HG02571 (cell line): ENCODE measurements at regions not wholly inside any gene's neighbourhood (a gene's known extent, or its start where the extent isn't known, plus 50 kb on each side); places are given as distances from the start of the nearest gene placed in this dataset.
"Not testable (repeated sequence)": the region's sequence is repeated elsewhere in the genome, so short reads cannot be mapped to it uniquely, and the experiment has no call there.

Source experiments
- ATAC-seq: cut with Tn5 transposase; IDR thresholded peaks from one replicate; pipeline ENCODE4 v1.9.1; 2021; ENCODE audit warnings: mild to moderate bottlenecking, moderate library complexity; ENCODE audit not compliant: unreplicated experiment

DNA sequence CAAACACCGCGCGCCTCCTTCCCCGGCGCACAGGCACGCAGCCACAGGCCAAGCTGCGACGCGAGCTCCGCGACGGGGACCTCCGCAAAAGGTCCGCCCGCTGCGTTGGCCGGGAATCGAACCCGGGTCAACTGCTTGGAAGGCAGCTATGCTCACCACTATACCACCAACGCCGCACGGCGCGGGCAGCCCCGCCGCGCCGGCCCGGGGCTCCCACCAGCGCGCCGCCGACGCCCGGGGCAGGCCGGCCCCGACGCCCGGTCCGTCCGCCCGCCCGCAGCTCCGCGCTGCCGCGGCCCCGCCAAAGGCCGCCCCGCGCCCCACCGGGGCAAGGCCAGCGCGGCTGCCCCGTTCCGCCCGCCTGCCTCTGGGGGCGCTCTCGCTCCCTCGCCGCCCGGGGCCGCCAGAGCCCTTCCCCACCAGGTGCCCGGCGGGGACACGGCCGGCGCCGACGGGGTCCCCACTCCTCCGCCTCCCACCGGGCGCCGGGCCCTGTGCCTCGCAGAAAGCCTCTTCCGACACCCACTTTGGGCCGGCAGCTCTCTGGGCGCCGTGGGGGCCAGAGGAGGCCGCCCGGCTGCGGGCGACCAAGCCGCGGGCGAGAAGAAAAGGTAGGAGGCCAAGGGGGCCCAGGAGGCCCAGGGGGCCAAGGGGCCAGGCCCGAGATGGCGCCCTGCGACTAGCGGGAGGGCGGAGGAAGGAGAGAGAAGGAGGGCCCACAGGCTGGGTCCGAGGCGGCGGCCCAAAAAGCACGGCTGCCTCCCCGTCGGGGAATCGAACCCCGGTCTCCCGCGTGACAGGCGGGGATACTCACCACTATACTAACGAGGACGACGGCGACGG lies 50.2 kb upstream of the FCGR2A start:
- peak; percentile 20 for ATAC-seq

DNA sequence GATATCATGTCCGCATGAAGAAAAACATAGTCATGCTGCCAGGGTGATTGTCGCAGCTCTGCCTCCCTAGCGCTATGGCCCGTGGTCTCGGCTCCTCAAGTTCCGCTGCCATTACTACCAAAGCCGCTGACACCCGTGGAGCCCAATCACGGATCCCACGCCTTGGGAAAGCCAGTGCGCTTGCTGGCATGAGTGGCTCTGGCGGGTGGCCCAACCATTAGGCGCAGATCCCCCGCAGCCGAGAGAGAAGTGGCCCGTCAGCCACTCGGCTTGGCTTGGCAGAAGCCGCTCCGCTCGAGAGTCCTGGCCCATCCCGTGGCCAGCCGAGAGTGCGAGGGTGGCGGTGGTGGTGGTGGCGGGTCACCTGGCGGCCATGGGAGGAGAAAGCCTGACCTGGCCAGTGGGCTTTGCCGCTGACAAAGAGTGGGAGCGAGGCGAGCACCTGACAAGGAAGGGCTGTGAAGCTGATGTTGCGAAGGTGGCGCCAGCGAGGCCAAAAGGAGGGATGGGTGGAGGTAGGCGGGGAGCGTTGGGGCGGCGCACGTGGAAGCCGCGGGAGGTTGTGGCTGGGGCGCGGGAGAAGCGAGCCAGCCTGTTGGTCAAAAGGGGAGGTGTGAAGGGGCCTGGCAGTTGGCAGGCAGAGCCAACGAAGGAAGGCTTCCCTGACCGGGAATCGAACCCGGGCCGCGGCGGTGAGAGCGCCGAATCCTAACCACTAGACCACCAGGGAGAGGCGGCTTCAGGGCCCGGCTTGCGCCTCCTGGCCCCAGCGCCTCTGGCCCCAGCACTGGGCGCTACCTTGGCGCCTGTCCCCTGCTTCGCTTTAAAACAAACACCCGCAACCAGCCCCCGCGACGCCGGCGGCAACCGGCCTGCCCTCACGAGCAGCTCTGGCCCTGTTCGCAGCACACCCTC lies 51.0 kb upstream of the FCGR2A start:
- peak; percentile 60 for ATAC-seq

DNA sequence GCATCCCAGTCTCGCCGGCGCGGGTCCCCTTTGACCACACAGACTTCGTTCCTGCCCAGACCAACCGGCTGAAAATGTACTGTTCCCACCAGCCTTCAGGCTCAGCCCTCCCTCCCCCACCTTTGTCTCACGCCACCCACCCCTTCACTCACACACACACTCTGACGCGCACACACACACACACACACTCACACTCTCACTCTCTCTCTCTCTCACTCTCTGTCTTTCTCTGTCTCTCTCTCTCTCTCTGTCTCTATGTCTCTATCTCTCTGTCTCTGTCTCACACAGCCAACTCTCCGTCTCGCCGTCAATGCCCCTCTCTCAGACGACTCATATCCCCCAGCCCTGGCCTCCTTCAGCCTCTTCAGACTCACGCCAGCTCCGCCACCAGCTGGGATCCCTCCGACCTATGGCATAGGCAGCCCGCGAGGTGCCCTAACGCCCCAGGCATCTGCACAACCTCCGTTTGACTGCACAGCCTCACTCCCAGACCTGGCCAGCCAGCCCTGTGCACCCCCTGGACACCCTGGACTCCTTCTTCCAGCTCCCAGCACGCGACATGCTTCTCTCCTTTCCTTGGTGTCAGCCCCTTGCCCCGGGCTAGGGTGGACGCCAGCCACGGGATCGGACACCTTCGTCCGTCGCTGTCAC lies 53.4 kb upstream of the FCGR2A start:
- not testable (repeated sequence) for ATAC-seq

DNA sequence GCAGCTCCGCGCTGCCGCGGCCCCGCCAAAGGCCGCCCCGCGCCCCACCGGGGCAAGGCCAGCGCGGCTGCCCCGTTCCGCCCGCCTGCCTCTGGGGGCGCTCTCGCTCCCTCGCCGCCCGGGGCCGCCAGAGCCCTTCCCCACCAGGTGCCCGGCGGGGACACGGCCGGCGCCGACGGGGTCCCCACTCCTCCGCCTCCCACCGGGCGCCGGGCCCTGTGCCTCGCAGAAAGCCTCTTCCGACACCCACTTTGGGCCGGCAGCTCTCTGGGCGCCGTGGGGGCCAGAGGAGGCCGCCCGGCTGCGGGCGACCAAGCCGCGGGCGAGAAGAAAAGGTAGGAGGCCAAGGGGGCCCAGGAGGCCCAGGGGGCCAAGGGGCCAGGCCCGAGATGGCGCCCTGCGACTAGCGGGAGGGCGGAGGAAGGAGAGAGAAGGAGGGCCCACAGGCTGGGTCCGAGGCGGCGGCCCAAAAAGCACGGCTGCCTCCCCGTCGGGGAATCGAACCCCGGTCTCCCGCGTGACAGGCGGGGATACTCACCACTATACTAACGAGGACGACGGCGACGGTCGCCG lies 57.4 kb upstream of the FCGR2A start:
- ATAC-seq, result not testable (repeated sequence)

DNA sequence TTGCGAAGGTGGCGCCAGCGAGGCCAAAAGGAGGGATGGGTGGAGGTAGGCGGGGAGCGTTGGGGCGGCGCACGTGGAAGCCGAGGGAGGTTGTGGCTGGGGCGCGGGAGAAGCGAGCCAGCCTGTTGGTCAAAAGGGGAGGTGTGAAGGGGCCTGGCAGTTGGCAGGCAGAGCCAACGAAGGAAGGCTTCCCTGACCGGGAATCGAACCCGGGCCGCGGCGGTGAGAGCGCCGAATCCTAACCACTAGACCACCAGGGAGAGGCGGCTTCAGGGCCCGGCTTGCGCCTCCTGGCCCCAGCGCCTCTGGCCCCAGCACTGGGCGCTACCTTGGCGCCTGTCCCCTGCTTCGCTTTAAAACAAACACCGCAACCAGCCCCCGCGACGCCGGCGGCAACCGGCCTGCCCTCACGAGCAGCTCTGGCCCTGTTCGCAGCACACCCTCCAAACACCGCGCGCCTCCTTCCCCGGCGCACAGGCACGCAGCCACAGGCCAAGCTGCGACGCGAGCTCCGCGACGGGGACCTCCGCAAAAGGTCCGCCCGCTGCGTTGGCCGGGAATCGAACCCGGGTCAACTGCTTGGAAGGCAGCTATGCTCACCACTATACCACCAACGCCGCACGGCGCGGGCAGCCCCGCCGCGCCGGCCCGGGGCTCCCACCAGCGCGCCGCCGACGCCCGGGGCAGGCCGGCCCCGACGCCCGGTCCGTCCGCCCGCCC lies 58.1 kb upstream of the FCGR2A start:
- peak; percentile 29 for ATAC-seq

DNA sequence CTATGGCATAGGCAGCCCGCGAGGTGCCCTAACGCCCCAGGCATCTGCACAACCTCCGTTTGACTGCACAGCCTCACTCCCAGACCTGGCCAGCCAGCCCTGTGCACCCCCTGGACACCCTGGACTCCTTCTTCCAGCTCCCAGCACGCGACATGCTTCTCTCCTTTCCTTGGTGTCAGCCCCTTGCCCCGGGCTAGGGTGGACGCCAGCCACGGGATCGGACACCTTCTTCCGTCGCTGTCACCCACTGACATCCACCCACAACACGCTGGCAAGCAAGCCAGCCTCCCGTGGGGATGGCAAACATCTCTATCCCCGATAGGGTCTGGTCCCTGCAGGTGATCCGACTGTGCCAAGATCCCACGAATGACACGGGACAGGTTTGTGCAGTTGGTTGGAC lies 60.5 kb upstream of the FCGR2A start:
- not testable (repeated sequence) for ATAC-seq

DNA sequence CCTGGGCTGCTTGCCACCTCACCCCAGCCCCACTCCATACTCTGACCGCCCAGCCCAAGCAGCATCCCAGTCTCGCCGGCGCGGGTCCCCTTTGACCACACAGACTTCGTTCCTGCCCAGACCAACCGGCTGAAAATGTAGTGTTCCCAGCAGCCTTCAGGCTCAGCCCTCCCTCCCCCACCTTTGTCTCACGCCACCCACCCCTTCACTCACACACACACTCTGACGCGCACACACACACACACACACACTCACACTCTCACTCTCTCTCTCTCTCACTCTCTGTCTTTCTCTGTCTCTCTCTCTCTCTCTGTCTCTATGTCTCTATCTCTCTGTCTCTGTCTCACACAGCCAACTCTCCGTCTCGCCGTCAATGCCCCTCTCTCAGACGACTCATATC lies 61.0 kb upstream of the FCGR2A start:
- ATAC-seq, result not testable (repeated sequence)

DNA sequence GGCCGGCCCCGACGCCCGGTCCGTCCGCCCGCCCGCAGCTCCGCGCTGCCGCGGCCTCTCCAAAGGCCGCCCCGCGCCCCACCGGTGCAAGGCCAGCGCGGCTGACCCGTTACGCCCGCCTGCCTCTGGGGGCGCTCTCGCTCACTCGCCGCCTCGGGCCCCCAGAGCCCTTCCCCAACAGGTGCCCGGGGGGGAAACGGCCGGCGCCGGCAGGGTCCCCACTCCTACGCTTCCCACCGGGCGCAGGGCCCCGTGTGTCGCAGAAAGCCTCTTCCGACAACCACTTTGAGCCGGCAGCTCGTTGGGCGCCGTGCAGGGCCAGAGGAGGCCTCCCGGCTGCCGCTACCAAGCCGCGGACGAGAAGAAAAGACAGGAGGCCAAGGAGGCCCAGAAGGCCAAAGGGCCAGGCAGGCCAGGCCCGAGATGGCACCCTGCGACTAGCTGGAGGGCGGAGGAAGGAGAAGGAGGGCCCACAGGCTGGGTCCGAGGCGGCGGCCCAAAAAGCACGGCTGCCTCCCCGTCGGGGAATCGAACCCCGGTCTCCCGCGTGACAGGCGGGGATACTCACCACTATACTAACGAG lies 64.9 kb upstream of the FCGR2A start:
- no peak for ATAC-seq

DNA sequence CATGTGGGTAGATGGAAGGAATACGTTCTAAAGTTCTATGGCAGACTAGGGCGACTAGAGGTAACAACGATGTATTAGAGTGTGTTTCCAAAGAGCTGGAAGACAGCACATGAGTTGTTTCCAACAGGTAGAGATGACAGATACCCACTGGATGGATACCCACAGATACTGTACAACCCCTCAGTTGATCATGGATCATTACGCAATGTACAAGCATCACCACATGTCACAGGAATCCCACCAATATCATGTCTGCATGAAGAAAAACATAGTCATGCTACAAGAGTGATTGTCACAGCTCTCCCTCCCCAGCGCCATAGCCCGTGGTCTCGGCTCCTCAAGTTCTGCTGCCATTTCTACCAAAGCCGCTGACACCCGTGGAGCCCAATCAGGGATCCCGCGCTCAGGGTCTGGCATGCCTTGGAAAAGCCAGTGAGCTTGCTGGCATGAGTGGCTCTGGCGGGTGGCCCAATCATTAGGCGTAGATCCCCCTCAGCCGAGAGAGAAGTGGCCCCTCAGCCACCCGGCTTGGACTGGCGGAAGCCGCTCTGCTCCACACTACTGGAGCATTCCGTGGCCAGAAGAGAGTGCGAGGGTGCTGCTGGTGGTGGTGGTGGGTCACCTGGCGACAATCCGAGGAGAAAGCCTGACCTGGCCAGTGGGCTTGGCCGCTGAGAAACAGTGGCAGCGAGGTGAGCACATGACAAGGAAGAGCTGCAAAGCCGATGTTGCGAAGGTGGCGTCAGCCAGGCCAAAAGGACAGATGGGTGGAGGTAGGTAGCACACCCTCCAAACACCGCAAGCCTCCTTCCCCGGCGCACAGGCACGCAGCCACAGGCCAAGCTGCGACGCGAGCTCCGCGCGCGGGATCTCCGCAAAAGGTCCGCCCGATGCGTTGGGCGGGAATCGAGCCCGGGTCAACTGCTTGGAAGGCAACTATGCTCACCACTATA lies 65.7 kb upstream of the FCGR2A start:
- no peak for ATAC-seq

DNA sequence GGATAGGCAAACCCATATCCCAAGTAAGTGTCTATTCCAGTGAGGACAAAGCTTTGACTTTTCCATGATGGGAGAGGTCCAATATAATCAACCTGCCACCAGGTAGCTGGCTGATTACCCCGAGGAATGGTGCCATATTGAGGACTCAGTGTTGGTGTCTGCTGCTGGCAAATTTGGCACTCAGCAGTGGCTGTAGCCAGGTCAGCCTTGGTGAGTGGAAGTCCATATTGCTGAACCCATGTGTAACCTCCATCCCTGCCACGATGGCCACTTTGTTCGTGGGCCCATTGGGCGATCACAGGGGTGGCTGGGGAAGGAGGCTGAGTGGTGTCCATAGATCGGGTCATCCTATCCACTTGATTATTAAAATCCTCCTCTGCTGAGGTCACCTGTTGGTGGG lies 65.5 kb upstream of the CFAP126 start:
- not testable (repeated sequence) for ATAC-seq

DNA sequence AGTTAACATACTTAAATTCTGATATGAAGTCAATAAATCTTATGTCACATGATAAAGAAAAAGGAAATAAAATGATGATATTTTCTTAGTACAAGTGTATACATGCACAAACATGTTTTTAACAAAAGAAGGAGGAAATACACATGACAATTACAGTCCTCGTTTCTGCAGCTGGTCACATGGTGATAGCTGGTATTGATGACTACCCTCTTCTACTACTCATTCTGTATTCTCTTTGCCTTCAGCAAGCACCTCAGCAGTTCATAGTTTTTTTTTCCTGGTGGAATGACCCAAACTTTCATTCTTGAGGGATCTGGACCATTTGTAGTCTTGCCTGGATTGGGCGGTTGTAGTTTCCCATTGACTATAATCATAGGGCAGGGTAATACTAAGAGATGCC lies 64.4 kb upstream of the CFAP126 start:
- no peak for ATAC-seq

DNA sequence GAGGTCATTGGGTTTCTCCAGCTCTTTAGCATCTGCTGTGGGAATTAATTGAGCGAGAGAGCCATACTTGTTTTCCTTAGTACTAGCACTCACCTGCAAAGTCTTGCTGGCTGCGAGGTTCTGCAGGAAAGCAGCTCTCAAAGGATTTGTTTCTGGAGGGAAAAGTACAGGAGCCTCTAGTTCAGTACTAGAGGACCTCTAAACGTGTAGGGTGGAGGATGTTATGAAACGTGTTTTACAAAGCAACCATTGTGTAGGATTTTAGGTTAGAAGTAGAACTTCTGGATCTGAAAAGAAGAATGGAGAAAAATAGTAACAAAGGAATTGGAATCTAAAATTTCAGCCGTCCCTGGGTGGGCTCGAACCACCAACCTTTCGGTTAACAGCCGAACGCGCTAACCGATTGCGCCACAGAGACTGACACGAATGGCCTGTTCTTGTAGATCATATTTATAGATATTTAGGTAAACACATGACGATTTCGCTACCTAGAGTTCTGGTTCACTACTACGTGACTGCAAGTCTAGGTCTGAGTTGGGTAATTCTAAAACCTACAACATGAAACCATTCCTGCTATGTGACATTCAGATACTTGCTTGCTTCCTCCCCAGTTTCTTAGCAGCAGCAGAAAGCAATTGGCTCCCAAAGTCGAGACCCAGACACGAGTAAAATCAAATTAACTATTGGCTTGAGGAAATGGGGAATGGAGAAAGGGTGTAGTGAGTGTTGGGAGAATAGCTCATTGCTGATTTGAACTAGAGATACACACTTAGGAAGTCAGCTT lies 60.2 kb upstream of the CFAP126 start:
- no peak for ATAC-seq

DNA sequence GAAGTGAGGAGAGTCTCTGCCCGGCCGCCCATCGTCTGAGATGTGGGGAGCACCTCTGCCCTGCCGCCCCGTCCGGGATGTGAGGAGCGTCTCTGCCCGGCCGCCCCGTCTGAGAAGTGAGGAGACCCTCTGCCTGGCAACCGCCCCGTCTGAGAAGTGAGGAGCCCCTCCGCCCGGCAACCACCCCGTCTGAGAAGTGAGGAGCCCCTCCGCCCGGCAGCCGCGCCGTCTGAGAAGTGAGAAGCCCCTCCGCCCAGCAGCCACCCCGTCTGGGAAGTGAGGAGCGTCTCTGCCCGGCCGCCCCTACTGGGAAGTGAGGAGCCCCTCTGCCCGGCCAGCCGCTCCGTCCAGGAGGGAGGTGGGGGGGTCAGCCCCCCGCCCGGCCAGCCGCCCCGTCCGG lies 55.2 kb upstream of the CFAP126 start:
- ATAC-seq, result not testable (repeated sequence)

DNA sequence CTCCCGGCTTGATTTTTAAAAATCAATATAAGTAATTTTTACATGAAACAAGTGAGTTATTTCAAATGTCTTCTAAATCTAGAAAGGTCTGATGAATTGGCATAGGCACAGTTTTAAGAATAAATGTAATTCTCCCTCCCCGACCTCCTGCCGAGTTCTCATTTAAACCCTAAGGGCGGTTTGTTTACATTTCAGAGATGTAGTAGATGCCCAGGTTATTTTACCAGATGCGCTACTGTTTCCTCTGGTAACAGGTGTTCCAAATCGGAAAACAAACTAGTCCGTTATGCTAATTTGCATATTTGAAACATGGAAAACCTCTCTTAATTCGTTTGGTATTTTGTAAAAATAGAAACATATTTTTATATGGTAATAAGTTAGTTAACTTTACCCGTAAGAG lies 53.8 kb upstream of the CFAP126 start:
- ATAC-seq, result peak; percentile 15

DNA sequence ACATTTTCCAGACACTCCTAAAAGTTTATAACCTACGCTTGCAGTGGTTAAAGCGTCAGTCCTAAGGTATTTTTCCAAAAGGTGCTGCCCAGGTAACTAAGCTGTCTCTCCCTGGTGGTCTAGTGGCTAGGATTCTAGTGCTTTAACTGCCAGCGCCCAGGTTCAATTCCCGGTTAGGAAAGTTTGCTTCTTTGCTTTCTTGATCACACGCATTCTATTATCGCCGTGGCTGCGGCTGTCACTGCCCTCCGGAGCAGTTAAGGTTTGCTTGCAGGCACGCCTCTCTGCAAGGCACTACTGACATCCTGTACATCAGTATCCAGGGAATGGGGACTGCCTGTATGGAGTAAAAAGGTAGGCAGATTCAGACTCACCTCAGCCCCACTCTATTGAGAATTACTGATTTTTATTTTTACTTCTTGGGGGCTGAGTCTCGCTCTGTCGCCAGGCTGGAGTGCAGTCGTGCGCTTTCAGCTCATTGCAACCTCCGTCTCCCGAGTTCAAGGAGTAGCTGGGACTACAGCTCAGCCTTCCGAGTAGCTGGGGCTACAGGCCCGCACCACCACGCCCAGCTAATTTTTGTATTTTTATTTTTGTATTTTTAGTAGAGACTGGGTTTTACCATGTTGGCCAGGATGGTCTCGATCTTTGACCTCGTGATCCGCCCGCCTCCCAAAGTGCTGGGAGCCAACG lies 53.2 kb upstream of the CFAP126 start:
- ATAC-seq, result no peak

DNA sequence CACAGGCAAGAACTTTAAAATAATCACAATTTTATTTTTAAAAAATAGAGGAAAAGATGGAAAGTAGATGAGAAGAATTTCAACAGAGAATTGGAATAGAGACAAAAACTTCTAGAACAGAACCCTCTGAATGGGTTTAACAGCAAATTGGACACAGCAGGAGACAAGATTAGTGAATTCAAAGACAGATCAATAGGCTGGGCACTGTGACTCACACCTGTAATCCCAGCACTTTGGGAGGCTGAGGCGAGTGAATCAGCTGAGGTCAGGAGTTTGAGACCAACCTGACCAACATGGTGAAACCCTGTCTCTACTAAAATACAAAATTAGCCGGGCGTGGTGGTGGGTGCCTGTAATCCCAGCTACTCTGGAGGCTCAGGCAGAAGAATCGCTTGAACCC lies 49.9 kb upstream of the CFAP126 start:
- ATAC-seq, result not testable (repeated sequence)
